GM12878 (cell line): ENCODE measurements at regions not wholly inside any gene's neighbourhood (a gene's known extent, or its start where the extent isn't known, plus 50 kb on each side); places are given as distances from the start of the nearest gene placed in this dataset.

Experiments used
- CHD1 ChIP-seq: IDR thresholded peaks from 2 replicates; pipeline ENCODE4 v1.6.1; 2012; ENCODE audit warnings: low read depth, low read length, improper control_type of control experiment
- EGR1 ChIP-seq, 2 experiments: IDR thresholded peaks; 1 replicate in 1 of 2; 2 replicates in 1 of 2; pipeline ENCODE4 v1.6.1; 2011 to 2012; ENCODE audit warnings: low read depth in 2 of 2, low read length in 2 of 2, borderline replicate concordance in 1 of 2, mild to moderate bottlenecking in 1 of 2, moderate library complexity in 1 of 2
- HSF1 ChIP-seq: fragments of 150-350 bp; IDR thresholded peaks from 2 replicates; pipeline ENCODE4 v1.6.1; 2014; ENCODE audit warnings: mild to moderate bottlenecking, low read depth, low read length
- KDM1A ChIP-seq: fragments of 200-600 bp; sonication (generic); IDR thresholded peaks from 2 replicates; pipeline ENCODE4 v1.6.1; 2016; ENCODE audit warnings: borderline replicate concordance
- MLLT1 ChIP-seq: fragments of 450-650 bp; IDR thresholded peaks from 2 replicates; pipeline ENCODE4 v1.6.1; 2016; ENCODE audit warnings: mild to moderate bottlenecking
- STAT1 ChIP-seq: fragments of 450-650 bp; conservative IDR thresholded peaks from 2 replicates; pipeline ENCODE4 v1.6.1; 2014; ENCODE audit warnings: antibody characterized with exemption, mild to moderate bottlenecking
- TAF1 ChIP-seq: IDR thresholded peaks from 2 replicates; pipeline ENCODE4 v1.6.1; 2011; ENCODE audit warnings: mild to moderate bottlenecking, low read depth, low read length, borderline replicate concordance
- TF ChIP-seq, protein P1 (sequence below): IDR thresholded peaks from 2 replicates; pipeline ENCODE4 v1.6.1; 2012; ENCODE audit warnings: low read length, inconsistent platforms

- TF ChIP-seq MLLT1 (no peak), CHD1 (no peak), TAF1 (no peak), HSF1 (no peak), EGR1 (IDR thresholded peaks at IDR 0.05; ENCODE audit: borderline replicate concordance in 1 of 2, low read depth in 2 of 2, low read length in 2 of 2) (no peak), STAT1 (no peak), KDM1A (no peak)
- TF ChIP-seq, protein P1, sequence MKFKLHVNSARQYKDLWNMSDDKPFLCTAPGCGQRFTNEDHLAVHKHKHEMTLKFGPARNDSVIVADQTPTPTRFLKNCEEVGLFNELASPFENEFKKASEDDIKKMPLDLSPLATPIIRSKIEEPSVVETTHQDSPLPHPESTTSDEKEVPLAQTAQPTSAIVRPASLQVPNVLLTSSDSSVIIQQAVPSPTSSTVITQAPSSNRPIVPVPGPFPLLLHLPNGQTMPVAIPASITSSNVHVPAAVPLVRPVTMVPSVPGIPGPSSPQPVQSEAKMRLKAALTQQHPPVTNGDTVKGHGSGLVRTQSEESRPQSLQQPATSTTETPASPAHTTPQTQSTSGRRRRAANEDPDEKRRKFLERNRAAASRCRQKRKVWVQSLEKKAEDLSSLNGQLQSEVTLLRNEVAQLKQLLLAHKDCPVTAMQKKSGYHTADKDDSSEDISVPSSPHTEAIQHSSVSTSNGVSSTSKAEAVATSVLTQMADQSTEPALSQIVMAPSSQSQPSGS, result no peak
Observed at GRCh38 chr5:19369561-19369960, 618.4 kb downstream of the CDH18 start (continued).
